HS-5 (cell line): ENCODE measurements at regions not wholly inside any gene's neighbourhood (a gene's known extent, or its start where the extent isn't known, plus 50 kb on each side); places are given as distances from the start of the nearest gene placed in this dataset.
"Not testable (repeated sequence)": the region's sequence is repeated elsewhere in the genome, so short reads cannot be mapped to it uniquely, and the experiment has no call there.

Experiments
- DNase-seq: peaks from one replicate; pipeline ENCODE4 v3.0.0-alpha.2; 2012; ENCODE audit warnings: low read depth

DNA sequence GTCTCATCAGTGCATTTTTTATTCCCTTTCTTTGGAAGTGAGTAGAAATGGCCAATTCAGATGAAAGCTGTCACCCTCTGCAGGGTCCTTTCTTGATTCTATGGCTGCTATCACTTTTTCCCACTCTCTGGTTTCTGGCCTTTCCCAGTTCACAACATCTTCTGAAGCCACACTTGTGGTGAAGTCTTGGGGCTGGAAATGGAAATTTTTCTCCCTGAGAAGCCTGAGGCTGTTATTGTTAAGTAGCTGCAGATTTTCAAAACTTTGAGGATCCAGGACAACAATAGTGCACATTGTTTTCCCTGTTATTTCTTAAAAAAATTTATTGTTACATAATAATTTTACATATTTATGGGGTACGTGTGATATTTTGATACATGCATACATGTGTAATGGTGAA lies 250.3 kb upstream of the RASGRP1 start:
- no peak for DNase-seq

DNA sequence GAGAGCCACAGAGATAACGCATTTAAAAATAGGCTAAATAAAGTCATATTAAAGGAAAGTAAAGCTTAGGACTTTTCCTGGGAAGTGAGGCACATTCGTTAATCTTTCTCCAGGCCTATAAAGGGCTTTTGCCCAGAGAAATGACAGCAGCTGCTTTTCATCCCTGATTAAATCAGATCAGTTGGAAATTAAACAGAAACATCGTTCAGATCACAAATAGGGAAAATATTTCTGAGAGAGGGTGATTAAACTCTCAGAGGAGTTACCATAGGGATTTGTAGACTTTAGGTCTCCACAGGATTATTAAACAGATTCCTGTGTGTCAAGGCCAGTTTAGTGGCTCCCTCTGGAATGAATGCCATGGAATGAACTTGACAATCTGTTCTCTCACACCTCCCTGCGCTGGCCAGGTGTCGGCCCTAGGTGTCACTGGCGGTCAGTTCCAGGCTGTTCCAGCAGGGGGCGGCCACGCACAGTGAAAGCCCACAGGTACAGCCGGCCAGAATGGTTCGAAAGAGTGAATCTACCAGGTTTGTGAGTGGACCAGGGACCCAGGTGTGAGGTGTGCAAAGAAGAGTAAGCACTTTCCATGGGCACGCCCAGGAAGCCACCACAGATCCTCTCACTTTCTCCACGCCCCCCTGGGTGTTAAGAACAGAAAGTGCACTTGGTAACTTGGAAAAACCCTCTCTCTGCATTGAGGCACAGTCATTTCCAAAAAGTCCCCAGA lies 253.0 kb upstream of the RASGRP1 start:
- DNase-seq: peak; percentile 23

- no peak for DNase-seq
Measured at GRCh38 chr15:38818157-38818790, 253.7 kb upstream of the RASGRP1 start.

- no peak for DNase-seq
Measured at GRCh38 chr15:38819387-38819950, 254.9 kb upstream of the RASGRP1 start.

DNA sequence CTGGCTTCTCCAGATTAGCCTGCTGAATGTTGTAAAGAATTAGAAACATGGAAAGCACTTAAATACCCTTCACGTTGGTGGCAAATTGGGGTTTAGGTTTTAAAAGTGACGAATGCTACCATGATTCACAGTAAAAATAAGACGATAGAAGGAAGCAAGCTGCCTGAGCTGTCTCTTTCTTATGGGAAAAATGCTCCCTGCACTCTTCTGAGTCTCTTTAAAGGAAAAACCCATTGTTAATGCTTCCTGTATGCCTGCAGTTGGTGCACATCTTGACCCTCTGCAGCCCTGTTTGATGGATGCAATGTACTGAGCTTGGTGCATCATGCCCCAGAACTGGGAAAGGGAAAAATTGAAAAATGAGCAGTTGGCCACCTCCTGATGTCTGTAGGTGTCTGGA lies 258.6 kb upstream of the RASGRP1 start:
- no peak for DNase-seq

DNA sequence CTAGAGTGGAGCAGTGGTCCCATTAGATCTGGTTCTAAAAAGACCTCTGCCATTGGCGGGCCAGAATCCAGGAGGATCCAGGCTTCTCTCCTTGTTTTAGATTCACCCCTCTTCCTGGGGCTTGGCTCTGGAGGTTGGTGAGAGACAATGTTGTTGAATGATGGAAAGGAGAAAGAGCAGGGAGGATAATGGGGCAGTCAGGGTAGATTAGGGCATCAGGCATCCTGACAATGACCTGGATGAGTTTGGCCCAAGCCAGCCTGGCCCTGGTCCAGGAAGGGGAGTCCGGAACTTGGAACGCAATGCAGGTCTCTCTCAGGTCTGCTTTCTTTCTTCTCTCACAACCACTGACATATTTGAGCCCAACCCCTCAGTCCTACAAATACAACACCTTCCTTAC lies 260.1 kb upstream of the RASGRP1 start:
- no peak for DNase-seq

GRCh38 chr15:38826880-38827279 lies 262.3 kb upstream of the RASGRP1 start:
- no peak for DNase-seq

- DNase-seq: no peak
Measured at GRCh38 chr15:38828031-38828532, 263.5 kb upstream of the RASGRP1 start.

DNA sequence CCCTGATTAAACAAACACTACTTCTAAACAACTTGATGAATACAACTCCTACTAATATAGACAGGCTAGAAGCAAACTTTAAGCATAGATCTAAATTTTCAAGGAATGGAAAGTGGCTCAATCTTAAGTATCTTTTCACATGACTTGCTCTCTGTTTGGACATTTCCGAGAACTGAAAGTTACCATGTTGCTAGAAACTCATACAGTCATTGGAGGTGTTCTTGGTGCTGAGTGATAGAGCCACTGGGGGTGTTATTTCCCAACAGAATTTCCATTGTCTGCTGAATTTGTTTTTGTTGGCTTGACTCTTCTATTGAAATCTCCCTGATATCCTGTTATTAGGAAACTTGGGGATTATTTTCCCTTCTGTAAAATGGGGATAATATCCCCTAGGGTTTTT lies 264.5 kb upstream of the RASGRP1 start:
- DNase-seq: no peak

DNA sequence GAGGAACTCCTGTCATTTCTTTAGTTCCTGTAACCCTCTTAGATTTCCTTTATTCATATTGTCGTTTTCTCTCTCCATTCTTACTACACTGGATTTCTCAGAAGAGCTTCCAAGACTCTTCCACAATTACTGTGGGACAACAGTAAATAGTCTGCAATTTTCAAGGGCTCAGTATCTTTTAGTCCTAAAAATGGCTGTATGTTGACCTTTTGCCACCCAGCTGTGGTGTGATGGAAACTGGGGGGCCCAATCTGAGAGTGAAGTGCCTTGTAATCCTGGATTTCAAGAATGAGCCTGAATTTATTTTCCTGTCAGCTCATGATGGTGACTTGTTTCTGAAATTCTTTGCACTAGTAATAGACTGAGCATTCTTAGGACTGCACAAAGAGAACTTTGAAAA lies 277.6 kb upstream of the RASGRP1 start:
- no peak for DNase-seq

DNA sequence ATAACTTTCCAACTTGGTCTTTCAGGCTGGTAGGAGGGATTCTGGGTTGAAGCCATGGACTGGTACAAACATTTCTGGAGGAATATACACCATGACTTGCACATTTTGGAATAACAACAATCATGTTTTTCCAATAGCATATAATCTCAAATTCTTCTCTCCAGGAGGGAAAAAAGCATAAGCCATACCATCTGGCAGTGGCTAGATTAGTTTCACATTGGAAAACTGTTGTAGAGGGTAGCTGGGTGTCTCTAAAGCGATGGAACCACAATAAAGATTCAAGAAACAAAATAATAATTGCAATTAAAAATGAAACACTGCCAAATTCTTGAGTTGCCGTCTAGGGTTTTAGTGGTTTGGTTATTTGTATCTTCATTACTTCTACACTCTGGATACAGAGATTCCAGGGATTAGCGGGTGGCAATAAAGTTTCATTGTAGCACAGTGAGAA lies 278.5 kb upstream of the RASGRP1 start:
- no peak for DNase-seq

- peak; percentile 55 for DNase-seq
Measured at GRCh38 chr15:38843736-38844590, 279.3 kb upstream of the RASGRP1 start.

DNA sequence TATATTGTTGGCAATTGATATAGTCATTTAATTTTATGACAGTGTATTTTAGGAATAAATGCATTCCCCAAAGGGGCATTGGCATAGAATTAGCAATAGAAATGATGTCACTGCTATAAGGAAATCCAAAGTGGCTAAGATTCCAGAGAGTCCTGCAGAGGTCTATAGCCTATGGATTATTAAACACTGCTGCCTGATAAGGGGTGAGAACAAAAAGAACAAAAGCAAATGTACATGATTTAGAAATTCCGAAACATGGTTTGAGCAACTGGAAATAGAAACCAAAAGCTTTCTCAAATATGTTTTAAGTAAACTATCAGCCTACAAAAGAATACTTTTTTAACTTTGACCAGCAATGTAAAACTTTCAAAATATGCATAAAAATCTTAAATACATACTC lies 280.1 kb upstream of the RASGRP1 start:
- DNase-seq: no peak

DNA sequence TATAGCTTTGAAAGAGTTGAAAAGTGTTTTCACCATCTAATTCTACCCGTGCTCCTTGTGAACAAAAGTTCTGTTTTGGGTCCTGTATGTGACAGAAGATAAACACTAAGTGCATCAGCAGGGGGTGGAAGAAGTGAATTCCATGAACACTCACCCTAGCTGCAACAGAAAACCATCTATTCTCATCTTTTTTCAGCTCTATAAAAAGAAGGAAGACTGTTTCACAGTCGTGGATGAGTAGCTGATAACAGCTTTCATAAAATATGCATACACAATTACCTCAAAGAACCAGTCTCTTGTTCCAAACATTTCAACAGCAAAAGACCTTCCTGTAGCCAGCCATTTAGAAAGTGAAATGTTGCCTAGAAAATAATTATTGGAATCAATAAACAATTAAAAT lies 281.7 kb upstream of the RASGRP1 start:
- DNase-seq: no peak

DNA sequence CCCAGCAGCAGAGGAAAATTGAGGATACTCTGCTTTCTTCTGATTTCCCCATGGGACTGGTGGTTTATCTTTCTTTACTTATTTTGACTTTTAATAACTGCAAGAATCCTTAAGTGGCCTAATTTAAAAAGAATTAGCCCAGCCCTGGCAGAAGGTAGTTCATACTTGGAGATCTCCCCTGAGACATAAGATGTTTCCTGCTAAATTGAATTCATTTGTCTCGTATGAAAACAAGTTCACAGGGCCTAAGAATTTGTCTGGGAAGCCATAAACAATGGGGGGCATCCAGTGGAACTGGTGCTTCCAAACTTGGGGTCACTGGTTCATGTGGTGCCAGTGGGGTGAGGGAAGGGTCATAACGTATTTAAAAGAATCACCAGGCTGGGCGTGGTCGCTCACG lies 283.1 kb upstream of the RASGRP1 start:
- no peak for DNase-seq

- no peak for DNase-seq
Measured at GRCh38 chr15:38849046-38849445, 284.4 kb upstream of the RASGRP1 start.

GRCh38 chr15:38852188-38852587 lies 287.6 kb upstream of the RASGRP1 start:
- DNase-seq: not testable (repeated sequence)

GRCh38 chr15:38853608-38854007 lies 289.0 kb upstream of the RASGRP1 start:
- DNase-seq: no peak

GRCh38 chr15:38854506-38854905 lies 289.9 kb upstream of the RASGRP1 start:
- DNase-seq: no peak

- no peak for DNase-seq
Measured at GRCh38 chr15:38857814-38858213, 293.2 kb upstream of the RASGRP1 start.

GRCh38 chr15:38859574-38859973 lies 295.0 kb upstream of the RASGRP1 start:
- DNase-seq: no peak

- no peak for DNase-seq
Measured at GRCh38 chr15:38860253-38860652, 295.6 kb upstream of the RASGRP1 start.
